ENCODE measurements at regions not wholly inside any gene's neighbourhood (a gene's known extent, or its start where the extent isn't known, plus 50 kb on each side); places are given as distances from the start of the nearest gene placed in this dataset.

DNA sequence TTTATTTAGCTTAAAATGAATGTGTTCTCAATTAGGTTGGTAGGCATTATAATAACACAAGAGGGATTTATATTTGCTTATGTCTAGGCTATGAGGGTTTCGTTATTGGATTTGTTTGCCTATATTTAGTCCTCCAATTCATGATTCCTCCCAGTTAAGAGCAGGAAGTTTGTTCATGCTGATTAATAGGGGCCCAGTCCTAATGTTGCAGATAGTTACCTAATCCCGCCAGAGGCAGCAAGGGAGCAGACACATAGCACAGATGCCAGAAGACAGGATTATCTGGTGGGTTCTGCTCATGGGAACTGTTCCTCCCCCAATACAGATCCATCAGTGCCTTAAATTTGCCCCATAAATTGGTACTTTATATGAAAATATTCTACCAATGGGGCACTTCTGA lies 100.8 kb upstream of the TLE4 start:
- H3K27ac Mint-ChIP-seq (ENCODE audit: unreplicated experiment) = no peak overlapping the region
- H3K9me3 Mint-ChIP-seq (ENCODE audit: unreplicated experiment) = no peaks in the 10 kb centered on the region
- no peak overlapping the region for H3K4me3 Mint-ChIP-seq (ENCODE audit: unreplicated experiment)
- DNase-seq (ENCODE audit: low spot score) = no peak
- H3K27me3 Mint-ChIP-seq (ENCODE audit: unreplicated experiment) = no peaks in the 10 kb centered on the region
- H3K4me1 Mint-ChIP-seq (ENCODE audit: unreplicated experiment) = peaks cover 42% of the 10 kb centered on the region
- TF ChIP-seq, protein P1, sequence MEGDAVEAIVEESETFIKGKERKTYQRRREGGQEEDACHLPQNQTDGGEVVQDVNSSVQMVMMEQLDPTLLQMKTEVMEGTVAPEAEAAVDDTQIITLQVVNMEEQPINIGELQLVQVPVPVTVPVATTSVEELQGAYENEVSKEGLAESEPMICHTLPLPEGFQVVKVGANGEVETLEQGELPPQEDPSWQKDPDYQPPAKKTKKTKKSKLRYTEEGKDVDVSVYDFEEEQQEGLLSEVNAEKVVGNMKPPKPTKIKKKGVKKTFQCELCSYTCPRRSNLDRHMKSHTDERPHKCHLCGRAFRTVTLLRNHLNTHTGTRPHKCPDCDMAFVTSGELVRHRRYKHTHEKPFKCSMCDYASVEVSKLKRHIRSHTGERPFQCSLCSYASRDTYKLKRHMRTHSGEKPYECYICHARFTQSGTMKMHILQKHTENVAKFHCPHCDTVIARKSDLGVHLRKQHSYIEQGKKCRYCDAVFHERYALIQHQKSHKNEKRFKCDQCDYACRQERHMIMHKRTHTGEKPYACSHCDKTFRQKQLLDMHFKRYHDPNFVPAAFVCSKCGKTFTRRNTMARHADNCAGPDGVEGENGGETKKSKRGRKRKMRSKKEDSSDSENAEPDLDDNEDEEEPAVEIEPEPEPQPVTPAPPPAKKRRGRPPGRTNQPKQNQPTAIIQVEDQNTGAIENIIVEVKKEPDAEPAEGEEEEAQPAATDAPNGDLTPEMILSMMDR (IDR thresholded peaks at IDR 0.05; ENCODE audit: unreplicated experiment) = no peak
- H3K36me3 Mint-ChIP-seq (ENCODE audit: low read depth, unreplicated experiment) = no peaks in the 10 kb centered on the region

DNA sequence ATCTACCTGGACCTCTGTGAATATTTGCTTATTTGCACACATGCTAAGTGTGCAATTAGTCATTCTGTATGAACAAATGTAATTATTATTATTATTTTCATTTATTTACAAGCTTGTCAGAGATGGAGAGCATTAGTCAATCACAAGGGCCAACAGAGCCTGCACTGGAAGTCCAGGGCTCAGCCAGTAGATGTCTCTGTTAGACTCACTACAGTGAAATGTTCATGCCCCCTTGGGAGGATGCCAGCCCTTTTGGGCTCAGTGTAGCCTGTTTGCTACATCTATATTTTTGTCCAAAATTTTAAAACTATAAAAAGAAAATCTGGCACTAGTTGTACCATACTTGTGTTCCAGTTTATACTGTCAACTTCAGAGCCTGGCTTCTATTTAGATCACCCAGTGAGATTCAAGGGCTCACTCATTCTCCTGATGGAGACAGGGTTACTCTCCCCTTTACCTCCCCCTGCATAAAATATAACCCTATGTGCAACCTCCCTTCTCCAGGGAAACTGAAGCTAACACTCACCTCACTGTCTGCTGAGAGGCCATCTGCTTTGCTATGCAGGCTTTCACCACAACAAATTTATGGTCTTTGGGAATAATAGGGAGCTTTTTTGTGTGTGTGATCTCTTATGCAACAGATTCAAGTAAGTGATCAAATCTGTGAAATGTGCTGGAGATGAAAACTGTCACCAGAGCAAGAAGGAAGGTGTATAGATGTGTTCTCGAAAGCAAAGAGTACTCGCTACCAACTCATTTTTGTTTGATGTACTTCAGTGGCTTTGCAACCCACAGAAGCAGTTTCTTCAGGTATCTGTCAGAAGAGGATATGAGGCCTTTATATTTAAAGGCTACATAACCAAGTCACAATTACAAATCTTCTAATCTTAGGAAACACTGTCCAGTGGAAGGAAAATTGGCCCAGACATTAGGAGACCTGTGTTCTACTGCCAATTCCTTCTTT lies 99.9 kb upstream of the TLE4 start:
- TF ChIP-seq, protein P1 (IDR thresholded peaks at IDR 0.05; ENCODE audit: unreplicated experiment) = no peak
- no peak for DNase-seq (ENCODE audit: low spot score)
- Mint-ChIP-seq H3K27me3 (ENCODE audit: unreplicated experiment) (no peaks in the 10 kb centered on the region), H3K9me3 (ENCODE audit: unreplicated experiment) (no peaks in the 10 kb centered on the region), H3K36me3 (ENCODE audit: low read depth, unreplicated experiment) (no peaks in the 10 kb centered on the region), H3K4me1 (ENCODE audit: unreplicated experiment) (peaks cover 33% of the 10 kb centered on the region), H3K4me3 (ENCODE audit: unreplicated experiment) (no peak overlapping the region), H3K27ac (ENCODE audit: unreplicated experiment) (no peak overlapping the region)

DNA sequence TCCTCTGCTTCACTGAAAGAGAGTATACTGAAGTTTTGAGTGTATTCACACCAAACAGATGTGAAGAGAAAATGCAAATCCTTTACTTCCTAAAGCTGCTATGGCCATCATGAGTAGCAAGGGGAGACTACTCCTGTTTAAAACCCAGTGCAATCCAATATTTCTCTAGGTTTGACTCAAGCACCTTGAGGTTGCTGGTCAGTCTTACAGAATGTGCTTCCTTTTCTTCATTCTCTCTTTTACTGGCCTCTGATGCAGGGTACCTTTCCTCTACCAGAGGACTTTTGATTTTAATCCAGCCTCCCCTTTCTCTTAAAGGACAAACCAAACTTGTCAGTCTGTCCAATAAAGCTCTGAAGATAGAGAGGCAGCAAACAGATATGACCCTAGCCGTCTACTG lies 98.1 kb upstream of the TLE4 start:
- H3K4me1 Mint-ChIP-seq (ENCODE audit: unreplicated experiment) = peaks cover 29% of the 10 kb centered on the region
- no peak overlapping the region for H3K4me3 Mint-ChIP-seq (ENCODE audit: unreplicated experiment)
- TF ChIP-seq, protein P1 (IDR thresholded peaks at IDR 0.05; ENCODE audit: unreplicated experiment) = no peak
- DNase-seq (ENCODE audit: low spot score) = no peak
- H3K27ac Mint-ChIP-seq (ENCODE audit: unreplicated experiment) = no peak overlapping the region
- H3K9me3 Mint-ChIP-seq (ENCODE audit: unreplicated experiment) = no peaks in the 10 kb centered on the region
- H3K27me3 Mint-ChIP-seq (ENCODE audit: unreplicated experiment) = no peaks in the 10 kb centered on the region
- H3K36me3 Mint-ChIP-seq (ENCODE audit: low read depth, unreplicated experiment) = no peaks in the 10 kb centered on the region

DNA sequence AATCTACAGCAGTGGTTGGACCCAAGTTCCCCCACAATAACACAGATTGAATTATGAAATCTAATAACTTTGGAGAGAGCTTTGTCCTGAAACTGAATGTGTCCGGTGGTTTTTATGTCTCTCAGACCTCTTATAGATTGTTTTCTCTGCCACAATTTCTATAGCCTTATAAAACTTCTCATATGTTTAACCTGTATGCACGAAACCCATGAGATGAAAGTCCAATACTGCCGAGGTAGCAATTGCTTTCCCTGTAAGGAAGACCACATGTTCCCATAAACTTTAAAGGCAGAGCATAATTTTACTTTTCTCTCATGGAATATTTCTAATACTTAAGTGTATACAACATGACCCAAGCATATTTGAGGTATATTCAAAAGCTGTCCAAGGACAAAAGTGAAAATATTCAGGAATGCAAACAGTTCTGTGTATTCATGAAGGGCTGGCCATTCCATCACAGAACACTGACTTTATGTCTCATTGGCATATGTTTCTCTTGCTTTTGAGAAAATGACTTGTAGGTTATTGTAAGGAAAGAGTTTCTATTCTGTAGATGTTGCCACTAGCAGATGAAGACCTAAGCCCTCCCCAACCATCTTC lies 94.4 kb upstream of the TLE4 start:
- Mint-ChIP-seq H3K27me3 (ENCODE audit: unreplicated experiment) (no peaks in the 10 kb centered on the region), H3K9me3 (ENCODE audit: unreplicated experiment) (no peaks in the 10 kb centered on the region), H3K4me1 (ENCODE audit: unreplicated experiment) (peaks cover 25% of the 10 kb centered on the region), H3K36me3 (ENCODE audit: low read depth, unreplicated experiment) (no peaks in the 10 kb centered on the region), H3K27ac (ENCODE audit: unreplicated experiment) (no peak overlapping the region), H3K4me3 (ENCODE audit: unreplicated experiment) (no peak overlapping the region)
- DNase-seq (ENCODE audit: low spot score) = no peak
- TF ChIP-seq, protein P1 (IDR thresholded peaks at IDR 0.05; ENCODE audit: unreplicated experiment) = no peak
